ENCODE measurements at regions not wholly inside any gene's neighbourhood (a gene's known extent, or its start where the extent isn't known, plus 50 kb on each side); places are given as distances from the start of the nearest gene placed in this dataset.

DNA sequence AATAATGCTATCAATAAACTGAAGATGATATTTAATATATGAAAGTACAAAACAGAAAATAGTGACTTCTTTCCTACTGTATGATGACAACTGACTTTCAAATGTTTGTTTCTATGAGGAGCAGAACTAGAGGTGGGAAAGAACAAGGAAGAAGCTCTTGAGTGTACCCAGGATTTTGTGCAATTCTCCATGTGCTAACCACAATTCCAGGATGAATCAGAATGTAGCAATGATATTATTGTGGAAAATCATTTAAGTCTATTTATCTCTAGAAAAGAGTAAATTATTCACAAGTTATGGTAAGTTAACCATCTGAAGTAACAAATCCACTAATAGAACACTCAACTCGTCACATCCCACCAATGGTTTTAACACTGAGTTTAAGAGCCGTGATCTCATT lies 324.1 kb upstream of the EMCN start:
- peak; percentile 47 for DNase-seq (ENCODE audit: low read depth)

GRCh38 chr4:100839712-100840111 lies 321.9 kb upstream of the EMCN start:
- DNase-seq (ENCODE audit: low read depth) = no peak

DNA sequence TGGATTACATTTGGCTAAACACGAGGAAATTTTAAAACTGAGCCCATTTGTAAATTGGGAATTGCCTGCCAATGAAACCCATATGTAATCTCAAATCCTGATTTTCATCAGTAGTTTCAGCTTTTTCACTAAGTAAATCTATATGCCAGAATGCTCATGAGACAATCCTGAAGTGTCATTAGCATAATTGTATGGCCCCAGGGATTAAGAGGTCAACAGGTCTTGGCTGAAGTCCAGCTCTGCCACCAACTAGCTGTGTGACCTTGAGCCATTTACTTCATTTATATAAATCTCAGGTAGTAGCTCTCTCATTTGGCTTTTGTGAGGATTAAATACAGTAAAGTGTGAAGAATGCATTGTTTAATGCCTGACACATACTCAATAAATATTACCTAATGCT lies 320.5 kb upstream of the EMCN start:
- no peak for DNase-seq (ENCODE audit: low read depth)

- DNase-seq (ENCODE audit: low read depth) = no peak
These were observed 319.1 kb upstream of the EMCN start for GRCh38 chr4:100836929-100837328.

GRCh38 chr4:100834616-100835015 lies 316.8 kb upstream of the EMCN start:
- DNase-seq (ENCODE audit: low read depth) = no peak

- DNase-seq (ENCODE audit: low read depth) = no peak
These were observed 316.1 kb upstream of the EMCN start for GRCh38 chr4:100833906-100834305.

DNA sequence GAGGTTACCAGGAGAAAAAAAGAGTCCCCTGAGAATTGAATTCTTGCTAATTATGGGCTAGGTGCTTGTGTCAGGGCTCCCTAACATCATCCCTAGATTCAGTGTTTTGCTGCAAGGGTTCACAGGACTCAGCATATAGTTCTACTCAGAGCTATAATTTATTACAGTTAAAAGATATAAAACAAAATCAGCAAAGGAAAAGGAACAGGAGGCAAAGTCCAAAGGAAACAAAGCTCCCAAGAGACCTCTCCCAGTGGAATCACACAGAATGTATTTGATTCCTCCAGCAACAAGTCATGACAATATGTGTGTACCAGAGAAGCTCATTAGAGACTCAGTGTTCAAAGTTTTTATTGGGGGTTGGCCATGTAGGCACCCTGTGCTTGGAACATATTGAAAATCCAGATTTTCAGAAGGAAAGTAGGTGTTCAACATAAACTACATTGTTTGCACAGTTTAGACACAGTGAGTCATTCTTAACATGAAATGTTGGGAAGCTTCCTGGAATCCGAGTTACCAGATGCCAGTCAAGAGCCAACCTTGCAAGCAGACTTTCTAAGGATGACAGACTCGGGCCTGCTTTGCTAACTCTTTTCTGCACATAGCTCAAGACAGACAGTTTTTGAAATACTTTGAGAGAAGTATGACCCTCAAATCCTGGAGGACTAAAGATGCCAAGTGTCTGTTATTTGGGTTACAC lies 311.3 kb upstream of the EMCN start:
- DNase-seq (ENCODE audit: low read depth) = peak; percentile 20

- DNase-seq (ENCODE audit: low read depth) = no peak
These were observed 310.5 kb upstream of the EMCN start for GRCh38 chr4:100828364-100828763.

DNA sequence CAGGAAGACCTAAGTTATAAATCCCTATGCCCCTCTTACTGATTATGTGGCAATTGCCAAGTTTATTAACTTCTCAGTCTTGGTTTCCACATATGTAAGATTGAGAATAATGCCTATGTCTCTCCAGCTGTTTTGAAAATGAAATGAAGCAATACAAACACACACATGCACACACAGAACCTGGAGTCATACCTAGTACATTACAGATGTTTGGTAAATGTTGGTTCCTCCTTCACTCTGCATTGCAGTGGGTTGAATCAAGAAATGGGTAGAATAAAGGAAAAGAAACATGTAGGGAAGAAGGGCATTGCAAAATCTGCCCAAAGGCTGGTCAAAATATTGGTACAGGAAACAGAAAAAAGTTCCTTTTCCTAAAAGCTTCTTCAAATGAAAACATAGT lies 309.9 kb upstream of the EMCN start:
- DNase-seq (ENCODE audit: low read depth) = no peak

DNA sequence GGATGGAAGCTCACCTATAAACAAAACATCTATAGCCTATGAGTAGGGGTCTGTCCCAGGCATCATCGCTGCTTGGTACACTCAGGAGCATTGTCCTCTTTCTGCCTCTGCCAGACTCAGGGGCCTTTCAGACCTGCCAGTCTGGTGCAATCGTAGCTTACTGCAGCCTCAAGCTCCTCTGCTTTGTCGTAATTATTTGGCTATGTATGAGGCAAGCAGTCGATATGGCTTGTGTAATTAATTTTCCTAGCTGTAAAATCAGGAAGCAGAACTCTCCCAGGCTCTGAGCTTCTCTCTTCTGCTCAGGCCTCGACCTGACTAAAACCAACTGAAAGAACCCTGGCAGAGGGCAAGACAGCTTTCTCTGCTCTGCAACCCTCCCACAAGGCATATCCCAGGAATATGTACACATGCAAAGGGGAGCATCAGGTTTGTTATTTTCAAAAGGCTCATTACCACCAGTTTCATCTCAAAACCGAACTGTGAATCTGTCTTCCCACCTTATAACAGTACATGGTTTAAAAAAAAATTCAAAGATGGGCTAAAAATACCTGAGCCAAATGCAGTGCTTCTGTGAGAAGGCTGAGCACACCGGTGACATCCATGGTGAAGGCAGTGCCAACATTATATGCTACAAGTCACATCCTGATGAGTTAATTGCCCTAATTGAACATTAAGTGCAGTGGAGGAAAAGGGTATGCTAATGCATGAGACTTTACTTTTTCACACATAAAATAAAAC lies 309.2 kb upstream of the EMCN start:
- DNase-seq (ENCODE audit: low read depth) = no peak

GRCh38 chr4:100826067-100826466 lies 308.2 kb upstream of the EMCN start:
- DNase-seq (ENCODE audit: low read depth) = no peak

DNA sequence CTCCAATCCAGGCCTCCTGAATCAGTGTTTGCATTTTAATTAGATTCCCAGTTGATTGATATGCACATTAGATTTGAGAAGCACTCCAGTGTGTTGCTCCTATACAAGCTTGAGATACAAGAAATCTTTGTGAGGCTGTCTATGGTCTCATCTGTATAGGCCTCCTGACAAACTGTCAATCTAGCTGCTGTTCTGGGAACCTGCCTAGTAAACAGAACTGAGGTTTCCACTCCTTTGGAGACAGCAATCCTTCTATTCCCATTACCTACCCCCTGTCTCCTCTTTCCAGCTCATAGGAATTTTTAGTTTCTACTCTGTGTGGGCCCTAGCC lies 306.1 kb upstream of the EMCN start:
- no peak for DNase-seq (ENCODE audit: low read depth)

GRCh38 chr4:100823066-100823992 lies 305.5 kb upstream of the EMCN start:
- peak; percentile 71 for DNase-seq (ENCODE audit: low read depth)

- DNase-seq (ENCODE audit: low read depth) = no peak
These were observed 302.4 kb upstream of the EMCN start for GRCh38 chr4:100820249-100820648.

DNA sequence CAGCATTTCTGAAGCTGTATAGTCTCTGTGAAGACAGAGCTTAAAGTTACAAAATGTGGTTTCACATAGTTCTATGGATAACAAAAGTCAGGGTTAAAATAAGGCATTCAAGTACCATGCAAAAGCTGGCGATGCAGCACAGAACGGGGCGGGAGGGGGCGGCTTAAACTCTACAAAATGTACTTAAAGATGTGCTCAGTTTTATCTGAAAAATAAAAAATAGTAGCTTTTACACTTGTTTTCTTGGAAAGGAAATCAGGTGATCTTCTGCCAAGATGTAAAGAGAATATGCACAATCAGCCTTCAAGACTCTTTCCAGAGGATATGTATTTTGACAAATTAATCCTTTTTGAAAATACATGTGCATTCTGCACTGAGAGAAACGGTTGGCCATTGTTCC lies 301.7 kb upstream of the EMCN start:
- DNase-seq (ENCODE audit: low read depth) = no peak

- peak; percentile 22 for DNase-seq (ENCODE audit: low read depth)
These were observed 298.7 kb upstream of the EMCN start for GRCh38 chr4:100816436-100817045.

DNA sequence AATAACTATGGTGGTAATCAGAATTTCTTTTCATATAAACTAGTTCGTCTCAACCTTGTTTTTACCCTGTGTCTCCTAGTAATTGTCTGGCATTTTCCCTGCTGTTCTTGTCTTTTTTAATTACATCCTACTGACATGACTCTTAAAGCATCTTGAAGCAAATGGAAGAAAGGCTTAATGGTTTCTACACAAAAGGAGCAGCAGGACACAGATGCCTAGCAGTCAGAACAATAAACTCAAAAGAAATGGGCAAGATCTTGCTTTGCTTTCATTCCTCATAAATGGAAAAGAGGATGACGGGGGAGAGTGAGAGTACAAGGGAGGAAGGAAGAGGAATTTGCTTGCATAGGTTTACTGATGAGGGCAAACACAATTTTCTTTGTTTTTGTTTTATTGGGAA lies 293.2 kb upstream of the EMCN start:
- DNase-seq (ENCODE audit: low read depth) = no peak

DNA sequence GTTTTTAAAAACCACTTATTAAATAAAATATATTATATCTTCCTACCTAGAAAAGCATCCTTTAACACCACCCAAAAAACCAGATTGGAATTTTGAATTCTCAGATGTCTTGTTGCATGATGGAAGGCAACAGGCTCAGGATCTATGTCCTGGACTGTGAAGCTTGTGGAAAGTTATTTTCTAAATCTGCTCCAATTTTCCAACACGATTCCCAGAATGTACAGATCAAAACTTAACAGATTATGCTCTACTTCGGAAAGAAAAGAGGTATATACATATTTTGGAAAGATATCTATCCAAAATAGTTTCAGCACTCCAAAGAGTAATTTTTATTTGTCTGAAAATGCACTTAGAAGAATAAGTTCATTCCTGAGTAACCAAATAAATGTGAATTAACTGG lies 291.7 kb upstream of the EMCN start:
- DNase-seq (ENCODE audit: low read depth) = no peak

- DNase-seq (ENCODE audit: low read depth) = no peak
These were observed 289.2 kb upstream of the EMCN start for GRCh38 chr4:100806988-100807387.

DNA sequence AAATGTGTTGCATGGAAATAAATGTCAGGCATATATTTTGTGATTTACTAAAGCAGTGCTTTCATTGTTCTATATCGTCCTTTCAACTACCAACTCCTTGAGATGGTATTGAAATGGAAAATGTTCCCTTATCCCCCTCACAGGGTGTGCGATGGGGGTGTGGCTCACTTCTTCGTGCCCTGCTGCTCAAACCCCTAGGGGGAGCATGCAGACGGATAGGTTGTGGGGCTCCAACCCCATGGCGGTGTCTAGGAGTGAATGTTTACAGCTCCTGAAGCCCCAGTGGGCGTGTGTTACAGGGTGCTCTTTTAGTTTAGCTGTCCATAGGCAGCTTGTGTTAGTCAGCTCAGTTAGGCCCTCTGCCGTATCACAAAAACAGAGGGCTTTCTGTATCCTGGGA lies 287.7 kb upstream of the EMCN start:
- DNase-seq (ENCODE audit: low read depth) = no peak

DNA sequence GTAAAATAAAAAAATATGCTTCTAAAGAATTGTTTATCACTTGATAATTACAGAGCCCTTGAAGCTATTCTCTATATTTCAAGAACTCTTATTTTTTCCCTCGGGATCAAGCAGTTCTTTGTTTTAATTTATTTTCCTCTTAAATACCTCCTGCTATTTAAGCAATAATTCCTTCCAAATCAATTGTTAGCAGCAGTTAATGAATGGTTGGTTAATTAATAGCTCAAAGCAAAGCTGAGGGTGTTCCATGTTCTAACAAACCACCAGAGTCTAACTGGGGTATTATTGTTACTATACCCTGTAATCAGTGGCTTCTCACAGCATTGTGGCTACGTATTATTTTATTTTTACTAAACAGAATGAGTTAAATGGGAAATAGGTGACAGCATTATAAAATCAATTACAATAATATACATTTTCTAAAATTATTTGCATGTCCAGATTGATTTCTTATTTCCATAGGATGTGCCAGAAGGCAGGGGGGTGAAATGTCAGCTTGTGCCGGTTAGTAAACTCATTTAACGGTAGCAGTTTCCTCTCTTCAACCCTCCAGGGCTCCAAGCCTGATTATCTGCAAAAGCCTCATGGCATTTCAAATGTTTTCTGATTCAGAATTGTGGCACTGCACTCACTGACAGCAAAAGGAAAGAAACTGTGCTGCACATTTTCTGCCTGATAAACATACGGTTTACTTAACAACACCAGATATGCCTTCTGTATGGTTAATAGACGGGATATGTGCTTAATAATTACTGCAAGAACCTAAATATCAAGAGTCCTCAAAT lies 286.9 kb upstream of the EMCN start:
- DNase-seq (ENCODE audit: low read depth) = no peak

DNA sequence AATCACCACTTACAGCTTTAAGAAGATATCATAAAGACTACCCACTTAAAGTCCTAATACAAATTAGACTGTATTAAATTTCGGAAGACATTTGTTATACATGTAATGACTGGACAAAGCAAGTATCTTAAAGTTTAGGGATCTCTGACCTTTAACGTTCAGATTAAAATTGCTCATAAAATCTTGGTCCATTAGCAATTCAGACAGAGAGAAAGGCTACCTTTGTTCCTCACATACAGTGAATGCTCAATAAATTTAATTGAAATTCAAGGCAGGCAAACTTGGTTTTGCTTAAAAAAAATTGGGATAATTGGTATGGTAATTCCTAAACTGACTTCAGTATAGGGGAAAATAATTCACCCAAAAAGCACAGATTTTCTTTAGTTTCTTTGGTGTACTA lies 285.9 kb upstream of the EMCN start:
- DNase-seq (ENCODE audit: low read depth) = no peak

Data from iris pigment epithelial cell (primary cell).